H9 (cell line): ENCODE measurements at regions not wholly inside any gene's neighbourhood (a gene's known extent, or its start where the extent isn't known, plus 50 kb on each side); places are given as distances from the start of the nearest gene placed in this dataset.

Source experiments
- DNase-seq: peaks from one replicate; pipeline ENCODE4 v3.0.0-alpha.2; 2017
- H2AFZ ChIP-seq: one replicate; pipeline ENCODE4 v1.6.1; 2013; ENCODE audit warnings: mild to moderate bottlenecking, low read length, control low read depth, moderate library complexity
- H2AK5ac ChIP-seq: 2 replicates; pipeline ENCODE4 v1.6.1; 2013; ENCODE audit warnings: low read length, control low read depth, mixed read lengths; ENCODE audit not compliant: insufficient read length
- H2BK120ac ChIP-seq: one replicate; pipeline ENCODE4 v1.6.1; 2013; ENCODE audit warnings: low read depth, mild to moderate bottlenecking, low read length, control low read depth, inconsistent platforms; ENCODE audit not compliant: poor library complexity, severe bottlenecking
- H2BK12ac ChIP-seq: 2 replicates; pipeline ENCODE4 v1.6.1; 2013; ENCODE audit warnings: low read length, control low read depth, mixed read lengths, low read depth; ENCODE audit not compliant: insufficient read length
- H2BK15ac ChIP-seq: 2 replicates; pipeline ENCODE4 v1.6.1; 2013; ENCODE audit warnings: low read depth, low read length, control low read depth
- H2BK20ac ChIP-seq: one replicate; pipeline ENCODE4 v1.6.1; 2013; ENCODE audit warnings: low read depth, mild to moderate bottlenecking, low read length, control low read depth, inconsistent platforms; ENCODE audit not compliant: poor library complexity, severe bottlenecking
- H2BK5ac ChIP-seq: 2 replicates; pipeline ENCODE4 v1.6.1; 2013; ENCODE audit warnings: low read length, control low read depth, mixed read lengths; ENCODE audit not compliant: insufficient read length
- H3K14ac ChIP-seq: 2 replicates; pipeline ENCODE4 v1.6.1; 2013; ENCODE audit warnings: low read length, control low read depth; ENCODE audit not compliant: insufficient read depth
- H3K18ac ChIP-seq: 2 replicates; pipeline ENCODE4 v1.6.1; 2013; ENCODE audit warnings: low read depth, mild to moderate bottlenecking, mixed read lengths, low read length, control low read depth; ENCODE audit not compliant: insufficient read length
- H3K23ac ChIP-seq: 2 replicates; pipeline ENCODE4 v1.6.1; 2013; ENCODE audit warnings: low read length, control low read depth, mixed read lengths, low read depth; ENCODE audit not compliant: insufficient read length
- H3K23me2 ChIP-seq: 2 replicates; pipeline ENCODE4 v1.6.1; 2013; ENCODE audit warnings: low read depth, mild to moderate bottlenecking, mixed read lengths, low read length, control low read depth; ENCODE audit not compliant: insufficient read length, poor library complexity, severe bottlenecking
- H3K27ac ChIP-seq: 2 replicates; pipeline ENCODE4 v1.5.1; 2013; ENCODE audit warnings: low read length, control low read depth, mixed read lengths, low read depth; ENCODE audit not compliant: insufficient read length
- H3K27me3 ChIP-seq: 2 replicates; pipeline ENCODE4 v1.6.1; 2013; ENCODE audit warnings: low read length, control low read depth, inconsistent platforms; ENCODE audit not compliant: insufficient read depth
- H3K4ac ChIP-seq: 2 replicates; pipeline ENCODE4 v1.6.1; 2013; ENCODE audit warnings: low read depth, mild to moderate bottlenecking, control low read depth, inconsistent platforms, low read length, moderate library complexity
- H3K4me1 ChIP-seq: 2 replicates; pipeline ENCODE4 v1.6.1; 2013; ENCODE audit warnings: low read length, control low read depth, inconsistent platforms; ENCODE audit not compliant: insufficient read depth
- H3K4me2 ChIP-seq: 2 replicates; pipeline ENCODE4 v1.6.1; 2013; ENCODE audit warnings: low read length, control low read depth, mixed read lengths; ENCODE audit not compliant: insufficient read length, insufficient read depth
- H3K56ac ChIP-seq: 2 replicates; pipeline ENCODE4 v1.6.1; 2013; ENCODE audit warnings: low read depth, mild to moderate bottlenecking, mixed read lengths, low read length, control low read depth; ENCODE audit not compliant: insufficient read length
- H3K79me1 ChIP-seq: 2 replicates; pipeline ENCODE4 v1.6.1; 2013; ENCODE audit warnings: low read depth, mild to moderate bottlenecking, moderate library complexity, low read length, control low read depth, inconsistent platforms; ENCODE audit not compliant: insufficient read depth, poor library complexity, severe bottlenecking
- H3K79me2 ChIP-seq: 2 replicates; pipeline ENCODE4 v1.6.1; 2013; ENCODE audit warnings: low read length, control low read depth, inconsistent platforms; ENCODE audit not compliant: insufficient read depth
- H3K9ac ChIP-seq: 2 replicates; pipeline ENCODE4 v1.6.1; 2013; ENCODE audit warnings: low read length, control low read depth, mixed read lengths; ENCODE audit not compliant: insufficient read length; ENCODE audit errors: extremely low read depth
- H3K9me3 ChIP-seq: one replicate; pipeline ENCODE4 v1.6.1; 2013; ENCODE audit warnings: low read depth, low read length, inconsistent platforms; ENCODE audit not compliant: control insufficient read depth
- H3T11ph ChIP-seq: one replicate; pipeline ENCODE4 v1.6.1; 2013; ENCODE audit warnings: mild to moderate bottlenecking, low read length, control low read depth, inconsistent platforms
- H4K20me1 ChIP-seq: one replicate; pipeline ENCODE4 v1.6.1; 2013; ENCODE audit not compliant: control insufficient read depth, insufficient read length, insufficient read depth
- H4K5ac ChIP-seq: 2 replicates; pipeline ENCODE4 v1.6.1; 2013; ENCODE audit warnings: low read depth, mild to moderate bottlenecking, mixed read lengths, low read length, control low read depth; ENCODE audit not compliant: insufficient read length
- H4K8ac ChIP-seq: replicated peaks from 2 replicates; pipeline ENCODE4 v1.6.1; 2013; ENCODE audit warnings: low read length, control low read depth, mixed read lengths, low read depth; ENCODE audit not compliant: insufficient read length
- H4K91ac ChIP-seq: 2 replicates; pipeline ENCODE4 v1.6.1; 2013; ENCODE audit warnings: low read depth, mild to moderate bottlenecking, moderate library complexity, mixed read lengths, low read length, control low read depth; ENCODE audit not compliant: insufficient read length
- H3K27ac Mint-ChIP-seq, 3 experiments: 2 replicates in 2 of 3; 3 replicates in 1 of 3; pipeline ENCODE4 v1.8.0; 2020 to 2021; ENCODE audit warnings: mixed read lengths in 3 of 3, mild to moderate bottlenecking in 1 of 3, moderate library complexity in 1 of 3
- H3K27me3 Mint-ChIP-seq: 2 replicates; pipeline ENCODE4 v1.8.0; 2021; ENCODE audit warnings: low read depth, mild to moderate bottlenecking, moderate library complexity, mixed read lengths
- H3K36me3 Mint-ChIP-seq, 3 experiments: 2 replicates in 2 of 3; 3 replicates in 1 of 3; pipeline ENCODE4 v1.8.0; 2020 to 2021; ENCODE audit warnings: low read depth in 3 of 3, mixed read lengths in 3 of 3; ENCODE audit not compliant: insufficient read depth in 1 of 3
- H3K4me1 Mint-ChIP-seq, 2 experiments: 2 replicates each; pipeline ENCODE4 v1.8.0; 2020; ENCODE audit warnings: mixed read lengths in 2 of 2
- H3K4me3 Mint-ChIP-seq, 2 experiments: 2 replicates in 1 of 2; 3 replicates in 1 of 2; pipeline ENCODE4 v1.8.0; 2020 to 2021; ENCODE audit warnings: mild to moderate bottlenecking in 2 of 2, mixed read lengths in 2 of 2, moderate library complexity in 1 of 2
- H3K9me3 Mint-ChIP-seq, 2 experiments: 2 replicates in 1 of 2; 3 replicates in 1 of 2; pipeline ENCODE4 v1.8.0; 2020; ENCODE audit warnings: mild to moderate bottlenecking in 2 of 2, mixed read lengths in 2 of 2, moderate library complexity in 1 of 2
- WGBS: extraction: QIAGEN DNeasy Blood & Tissue Kit; methylation state at CpG from one replicate; pipeline ENCODE4 v1.1.7; 2013; ENCODE audit warnings: missing lambda C conversion rate, low lambda C conversion rate, mixed read lengths; ENCODE audit not compliant: insufficient read length; ENCODE audit errors: extremely low coverage; 5-methylcytosine and 5-hydroxymethylcytosine counted together
- TF ChIP-seq, protein P1 (sequence below): fragments of 200-600 bp; sonication (generic); conservative IDR thresholded peaks from 3 replicates; pipeline ENCODE4 v1.8.0; 2021; ENCODE audit warnings: antibody characterized with exemption, mild to moderate bottlenecking

DNA sequence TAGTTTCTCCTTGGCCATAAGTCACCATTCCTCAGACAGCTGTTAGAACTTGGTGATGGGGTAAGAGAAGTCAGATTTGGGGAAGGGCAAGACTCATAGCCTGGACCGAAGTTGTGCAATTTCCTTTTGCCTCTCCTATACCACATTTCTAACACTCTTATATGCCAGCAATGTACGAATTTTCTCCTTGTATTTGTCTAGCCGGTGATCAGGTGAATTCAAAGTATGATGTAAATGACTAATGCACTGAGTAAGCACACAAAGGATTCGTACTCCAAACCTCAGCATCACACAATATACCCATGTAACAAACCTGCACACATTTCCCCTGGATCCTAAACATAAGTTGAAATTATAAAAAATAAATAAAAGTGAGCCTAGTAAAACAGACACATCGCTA lies 1143.5 kb upstream of the CELF4 start:
- no peak overlapping the region for H2AK5ac ChIP-seq
- H3K36me3 Mint-ChIP-seq = no peaks in the 10 kb centered on the region
- no peaks in the 10 kb centered on the region for H3K4me1 Mint-ChIP-seq
- no CpG with 5 or more reads among the region's 5 CpGs for WGBS
- no peaks in the 10 kb centered on the region for H3K23me2 ChIP-seq
- H3K23ac ChIP-seq = no peak overlapping the region
- TF ChIP-seq, protein P1, sequence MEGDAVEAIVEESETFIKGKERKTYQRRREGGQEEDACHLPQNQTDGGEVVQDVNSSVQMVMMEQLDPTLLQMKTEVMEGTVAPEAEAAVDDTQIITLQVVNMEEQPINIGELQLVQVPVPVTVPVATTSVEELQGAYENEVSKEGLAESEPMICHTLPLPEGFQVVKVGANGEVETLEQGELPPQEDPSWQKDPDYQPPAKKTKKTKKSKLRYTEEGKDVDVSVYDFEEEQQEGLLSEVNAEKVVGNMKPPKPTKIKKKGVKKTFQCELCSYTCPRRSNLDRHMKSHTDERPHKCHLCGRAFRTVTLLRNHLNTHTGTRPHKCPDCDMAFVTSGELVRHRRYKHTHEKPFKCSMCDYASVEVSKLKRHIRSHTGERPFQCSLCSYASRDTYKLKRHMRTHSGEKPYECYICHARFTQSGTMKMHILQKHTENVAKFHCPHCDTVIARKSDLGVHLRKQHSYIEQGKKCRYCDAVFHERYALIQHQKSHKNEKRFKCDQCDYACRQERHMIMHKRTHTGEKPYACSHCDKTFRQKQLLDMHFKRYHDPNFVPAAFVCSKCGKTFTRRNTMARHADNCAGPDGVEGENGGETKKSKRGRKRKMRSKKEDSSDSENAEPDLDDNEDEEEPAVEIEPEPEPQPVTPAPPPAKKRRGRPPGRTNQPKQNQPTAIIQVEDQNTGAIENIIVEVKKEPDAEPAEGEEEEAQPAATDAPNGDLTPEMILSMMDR = no peak
- H4K91ac ChIP-seq = no peak overlapping the region
- H3T11ph ChIP-seq = no peak overlapping the region
- H3K4ac ChIP-seq = no peak overlapping the region
- no peak overlapping the region for H2BK20ac ChIP-seq
- no peaks in the 10 kb centered on the region for H4K20me1 ChIP-seq
- H2BK120ac ChIP-seq = no peak overlapping the region
- no peak overlapping the region for H2AFZ ChIP-seq
- no peaks in the 10 kb centered on the region for H3K79me2 ChIP-seq
- H3K27ac ChIP-seq = no peak overlapping the region
- no peak for DNase-seq
- H2BK5ac ChIP-seq = no peak overlapping the region
- no peak overlapping the region for H4K5ac ChIP-seq
- no peak overlapping the region for H2BK12ac ChIP-seq
- no peak overlapping the region for H3K4me2 ChIP-seq
- H3K14ac ChIP-seq = no peak overlapping the region
- H3K18ac ChIP-seq = no peak overlapping the region
- H3K79me1 ChIP-seq = no peaks in the 10 kb centered on the region
- no peak overlapping the region for H3K27ac Mint-ChIP-seq
- no peak overlapping the region for H4K8ac ChIP-seq
- no peak overlapping the region for H3K56ac ChIP-seq
- no peak overlapping the region for H3K4me3 Mint-ChIP-seq
- H3K9me3 Mint-ChIP-seq = no peaks in the 10 kb centered on the region
- H2BK15ac ChIP-seq = no peak overlapping the region
- H3K9ac ChIP-seq = no peak overlapping the region
- H3K27me3 ChIP-seq = no peaks in the 10 kb centered on the region
- H3K27me3 Mint-ChIP-seq = no peaks in the 10 kb centered on the region
- no peaks in the 10 kb centered on the region for H3K4me1 ChIP-seq
- no peaks in the 10 kb centered on the region for H3K9me3 ChIP-seq
